AG04450 (cell line): ENCODE measurements at regions not wholly inside any gene's neighbourhood (a gene's known extent, or its start where the extent isn't known, plus 50 kb on each side); places are given as distances from the start of the nearest gene placed in this dataset.
A peak's percentile ranks its signal among the peaks of the same experiment; 100 is the strongest.

Source experiments
- CTCF ChIA-PET: fragments of 300-600, 350-600 bp; formaldehyde crosslinking; extraction: SDS; loops from one replicate; lab custom pipeline; 2022; ENCODE audit warnings: antibody characterized with exemption, inconsistent platforms; lab: Charles Lee
- POLR2A ChIA-PET: fragments of 350-600 bp; formaldehyde crosslinking; extraction: SDS; loops from one replicate; lab custom pipeline; 2021; ENCODE audit warnings: antibody characterized with exemption, inconsistent platforms; lab: Yijun Ruan, JAX
- DNase-seq: peaks from one replicate; pipeline ENCODE4 v3.0.0-alpha.2; 2011; ENCODE audit warnings: low read depth, low spot score
- H3K27ac ChIP-seq: one replicate; pipeline ENCODE4 v1.5.1; 2012; ENCODE audit warnings: low read depth, low read length, control low read depth
- H3K27me3 ChIP-seq: one replicate; pipeline ENCODE4 v1.6.0; 2012; ENCODE audit warnings: low read length; ENCODE audit not compliant: control insufficient read depth, insufficient read depth
- H3K4me3 ChIP-seq: 2 replicates; pipeline ENCODE4 v1.5.1; 2011; ENCODE audit warnings: mild to moderate bottlenecking, low read depth, low read length, control low read depth
- H3K9me3 ChIP-seq: 2 replicates; pipeline ENCODE4 v1.5.1; 2012; ENCODE audit warnings: low read length; ENCODE audit not compliant: control insufficient read depth, insufficient read depth
- CTCF ChIP-seq: IDR thresholded peaks from 2 replicates; pipeline ENCODE4 v1.5.1; 2011; ENCODE audit warnings: low read depth, low read length, control low read depth, inconsistent platforms

GRCh38 chr16:86869288-86870022 lies 291.1 kb downstream of the FOXL1 start:
- TF ChIP-seq CTCF = no peak
- Histone ChIP-seq H3K9me3 (peaks cover 32% of the 10 kb centered on the region), H3K4me3 (no peak overlapping the region), H3K27ac (no peak overlapping the region), H3K27me3 (no peaks in the 10 kb centered on the region)
- POLR2A ChIA-PET = no interaction called here
- no peak for DNase-seq
- CTCF ChIA-PET = no interaction called here

- TF ChIP-seq CTCF = no peak
- H3K27me3 ChIP-seq = no peaks in the 10 kb centered on the region
- no peak overlapping the region for H3K4me3 ChIP-seq
- ChIA-PET CTCF (no interaction called here), POLR2A (no interaction called here)
- no peak for DNase-seq
- no peak overlapping the region for H3K27ac ChIP-seq
- H3K9me3 ChIP-seq = peaks cover 32% of the 10 kb centered on the region
These were observed 292.0 kb downstream of the FOXL1 start for GRCh38 chr16:86870380-86870779.

- ChIA-PET CTCF (interaction anchor here (0.8 kb wide), 1 partner anchor 192 kb away, joined by 7 read pairs; no protein-coding TSS in a partner anchor), POLR2A (no interaction called here)
- DNase-seq = no peak
- peaks cover 32% of the 10 kb centered on the region for H3K9me3 ChIP-seq
- no peaks in the 10 kb centered on the region for H3K27me3 ChIP-seq
- no peak overlapping the region for H3K4me3 ChIP-seq
- no peak for TF ChIP-seq CTCF
- H3K27ac ChIP-seq = no peak overlapping the region
These were observed 293.8 kb downstream of the FOXL1 start for GRCh38 chr16:86872131-86872530.

- Histone ChIP-seq H3K27ac (no peak overlapping the region), H3K27me3 (no peaks in the 10 kb centered on the region), H3K9me3 (peaks cover 32% of the 10 kb centered on the region), H3K4me3 (no peak overlapping the region)
- CTCF ChIA-PET = interaction anchor here (0.6 to 1.0 kb wide), 2 partner anchors 189 to 308 kb away, joined by 3 read pairs; no protein-coding TSS in a partner anchor
- TF ChIP-seq CTCF = no peak
- POLR2A ChIA-PET = no interaction called here
- DNase-seq = no peak
These were observed 294.5 kb downstream of the FOXL1 start for GRCh38 chr16:86872833-86873232.

- POLR2A ChIA-PET = no interaction called here
- Histone ChIP-seq H3K27me3 (no peaks in the 10 kb centered on the region), H3K4me3 (no peak overlapping the region), H3K27ac (no peak overlapping the region), H3K9me3 (peaks cover 31% of the 10 kb centered on the region)
- CTCF ChIA-PET = interaction anchor here (1.0 to 1.1 kb wide), 3 partner anchors 8 to 309 kb away, joined by 3 to 4 read pairs (median 3); no protein-coding TSS in a partner anchor
- peak; percentile 55 for TF ChIP-seq CTCF
- DNase-seq = no peak
These were observed 295.8 kb downstream of the FOXL1 start for GRCh38 chr16:86874141-86874540.
